Hippocampal formation (tissue), 2 donors: ENCODE measurements at regions not wholly inside any gene's neighbourhood (a gene's known extent, or its start where the extent isn't known, plus 50 kb on each side); places are given as distances from the start of the nearest gene placed in this dataset.

Source experiments
- DNase-seq, 2 donors: peaks; one replicate each; lab custom pipeline; 2025; lab: John Stamatoyannopoulos, UW

GRCh38 chr6:95071464-95071863, 505.9 kb upstream of the MANEA start:
- no peak for DNase-seq

- no peak for DNase-seq
Observed at GRCh38 chr6:95078457-95078856, 498.9 kb upstream of the MANEA start.

DNA sequence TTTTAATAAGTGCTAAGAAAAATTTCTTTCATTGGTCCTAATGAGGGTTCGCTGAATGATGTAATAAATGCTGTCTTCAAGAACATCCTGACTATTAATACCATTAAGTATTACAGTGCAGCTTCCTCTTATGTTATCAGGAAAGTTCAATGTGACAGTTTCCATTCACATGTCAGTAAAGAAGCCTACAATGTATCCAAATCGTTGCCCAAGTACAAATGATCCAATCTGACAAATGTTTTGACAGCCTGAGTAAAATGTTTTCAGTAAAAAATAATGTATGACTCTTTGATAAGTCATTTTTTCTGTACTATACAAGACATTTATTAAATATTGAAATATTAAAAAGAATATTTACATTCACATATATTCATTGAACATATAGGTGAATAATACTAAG, 496.1 kb upstream of the MANEA start:
- DNase-seq: no peak

- no peak for DNase-seq
Observed at GRCh38 chr6:95081949-95082348, 495.4 kb upstream of the MANEA start.

DNA sequence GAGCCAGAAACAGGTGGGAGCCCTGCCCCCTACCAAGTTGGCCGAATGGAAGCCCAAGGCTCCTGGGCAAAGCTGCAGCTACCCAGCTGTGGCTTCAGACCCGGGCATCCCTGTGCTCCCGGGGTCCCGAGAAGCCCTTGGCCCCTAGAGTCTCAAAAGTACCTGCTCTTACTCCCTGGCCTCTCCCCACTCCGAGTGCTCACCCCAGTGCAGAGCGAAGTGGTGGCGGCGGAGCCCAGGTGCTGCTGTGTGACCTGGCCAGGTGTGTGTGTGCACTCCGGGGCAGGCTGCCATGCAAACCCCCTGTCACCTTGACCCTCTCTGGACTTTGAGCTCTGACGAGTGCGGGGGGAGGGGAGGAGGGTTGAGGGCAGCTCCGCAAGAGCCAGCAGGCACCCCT, 493.8 kb upstream of the MANEA start:
- DNase-seq: no peak

GRCh38 chr6:95084867-95085266, 492.5 kb upstream of the MANEA start:
- DNase-seq: no peak

GRCh38 chr6:95087394-95088097, 489.8 kb upstream of the MANEA start:
- peak in 1 of 2 donors; percentile 55 for DNase-seq

- DNase-seq: peak in 1 of 2 donors; percentile 72
Observed at GRCh38 chr6:95091823-95092436, 485.4 kb upstream of the MANEA start.

DNA sequence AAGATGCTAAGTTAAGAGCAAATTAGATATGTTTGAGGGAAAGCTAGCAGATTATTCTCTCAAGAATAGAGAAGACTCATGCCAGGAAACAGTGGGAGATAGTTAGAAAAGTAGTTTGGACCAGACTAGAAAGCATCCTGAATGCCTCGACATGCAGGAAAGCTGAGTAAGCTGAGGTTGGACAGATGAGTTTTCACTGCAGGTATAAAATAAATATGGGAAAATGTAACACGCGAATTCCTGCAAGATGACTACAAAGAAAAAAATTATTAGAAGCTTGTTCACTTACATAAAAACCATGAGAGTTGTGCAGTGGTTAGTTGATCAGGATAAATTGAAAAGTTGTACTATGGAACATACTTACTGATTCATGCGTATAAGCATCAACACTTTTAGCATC, 484.2 kb upstream of the MANEA start:
- DNase-seq: no peak

GRCh38 chr6:95094751-95095663, 482.3 kb upstream of the MANEA start:
- no peak for DNase-seq

DNA sequence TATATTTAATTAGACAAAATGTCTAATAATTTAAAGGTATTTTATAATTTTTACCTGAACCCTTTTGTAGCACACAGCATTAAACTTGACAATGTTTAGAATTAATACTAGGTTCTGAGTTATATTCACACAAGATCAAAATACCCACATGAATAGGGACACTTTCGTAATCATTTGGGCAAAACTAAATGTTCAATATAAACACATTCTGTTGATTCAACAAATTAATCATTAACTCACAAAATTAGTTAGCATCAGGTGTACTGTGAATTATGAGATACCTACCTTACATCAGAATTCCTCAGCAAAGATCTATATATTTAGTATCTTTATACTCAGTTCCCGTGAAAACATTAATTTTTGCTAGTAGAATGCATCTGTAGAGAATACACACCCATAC, 481.5 kb upstream of the MANEA start:
- no peak for DNase-seq

- no peak for DNase-seq
Observed at GRCh38 chr6:95099410-95099809, 477.9 kb upstream of the MANEA start.

- DNase-seq: no peak
Observed at GRCh38 chr6:95109212-95109611, 468.1 kb upstream of the MANEA start.

GRCh38 chr6:95110767-95111166, 466.6 kb upstream of the MANEA start:
- DNase-seq: no peak

DNA sequence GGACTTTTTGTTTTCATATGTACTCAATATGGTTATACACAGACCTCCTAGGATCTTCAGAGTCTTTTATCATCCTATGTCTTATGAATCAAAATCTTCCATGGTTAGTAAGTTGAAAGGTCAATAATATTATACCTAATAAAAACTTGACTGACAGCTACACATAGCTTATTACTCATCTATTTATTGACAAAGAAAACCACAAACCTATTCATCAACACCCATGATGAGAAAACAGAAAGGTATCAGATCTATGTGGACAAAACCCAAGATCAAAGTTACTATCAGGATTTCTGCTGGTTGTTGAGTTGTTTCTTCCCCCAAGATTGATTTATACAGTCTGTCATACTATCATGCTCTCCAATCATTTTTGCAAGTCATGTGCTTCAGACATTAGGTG, 460.1 kb upstream of the MANEA start:
- no peak for DNase-seq

DNA sequence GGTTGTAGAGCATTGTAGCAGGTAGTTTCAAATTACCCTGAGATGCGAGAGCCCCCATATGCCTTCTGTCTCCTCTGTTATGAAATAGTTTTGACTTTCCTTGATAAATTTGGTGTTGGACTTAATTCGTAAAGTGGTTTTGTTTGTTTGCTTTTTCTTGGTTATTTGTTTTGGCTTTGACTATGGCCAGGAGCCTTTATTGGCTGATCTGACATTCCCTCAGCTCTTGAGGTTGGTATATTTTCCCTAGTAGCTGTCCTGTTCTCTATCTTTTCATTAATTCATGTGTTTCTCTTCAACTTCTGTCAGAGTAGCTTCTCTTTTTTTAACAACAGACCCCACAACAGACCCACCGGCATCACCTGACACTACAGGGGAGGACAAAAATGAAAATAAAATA, 457.4 kb upstream of the MANEA start:
- DNase-seq: no peak

DNA sequence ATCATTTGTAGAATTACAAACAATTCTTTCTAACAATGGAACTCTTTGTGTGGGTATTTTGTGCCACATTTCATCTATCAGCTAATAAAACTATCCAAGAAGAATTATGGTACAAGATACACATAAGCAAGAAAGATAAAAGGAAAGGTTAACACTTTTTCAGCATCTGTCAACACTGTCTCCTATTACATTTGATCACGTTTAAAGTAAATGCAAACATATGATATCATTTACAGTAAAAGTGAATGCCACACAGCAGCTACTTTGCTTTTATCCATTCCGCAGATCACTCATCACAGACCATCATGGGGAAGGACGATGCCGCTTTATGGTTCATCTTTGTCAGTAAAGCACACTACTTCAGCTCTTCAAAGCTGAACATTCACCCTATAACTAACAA, 456.4 kb upstream of the MANEA start:
- no peak for DNase-seq

DNA sequence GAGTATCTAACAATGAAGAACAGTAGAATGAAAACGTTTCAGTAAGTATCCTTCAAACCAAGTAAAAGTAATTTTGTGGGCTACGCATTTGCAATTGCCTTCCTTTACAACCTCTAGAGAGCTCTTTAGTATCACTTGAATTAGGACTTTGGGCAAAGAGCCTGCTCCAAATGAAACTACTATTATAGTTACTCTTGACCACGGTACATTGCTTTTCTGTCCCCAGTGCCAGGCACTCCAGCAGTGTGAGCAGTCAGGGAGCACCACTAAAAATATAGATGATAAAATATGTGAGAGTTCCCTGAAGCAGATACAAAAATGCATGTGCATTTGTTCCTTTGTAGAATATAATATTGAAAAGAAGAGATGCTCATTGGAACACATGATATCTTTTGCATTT, 450.1 kb upstream of the MANEA start:
- no peak for DNase-seq

GRCh38 chr6:95128439-95128838, 448.9 kb upstream of the MANEA start:
- DNase-seq: no peak

DNA sequence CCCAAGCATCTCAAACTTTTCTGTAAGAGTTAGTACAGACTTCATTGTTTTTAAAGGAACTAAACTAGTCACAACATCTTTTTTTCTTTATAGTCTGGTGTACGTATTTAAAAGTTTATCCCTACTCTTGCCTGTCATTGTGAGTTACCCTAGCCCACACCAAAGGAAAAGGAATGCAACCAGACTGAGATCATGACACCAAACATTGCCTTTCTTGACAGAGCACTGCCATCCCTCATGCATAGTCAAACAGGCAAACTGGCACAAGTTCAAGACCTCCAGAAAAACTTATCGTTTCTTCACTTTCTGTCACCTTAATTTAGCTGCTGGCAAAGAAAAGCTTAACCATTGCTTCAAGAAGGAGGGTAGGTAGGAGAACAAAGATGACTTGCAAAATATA, 448.4 kb upstream of the MANEA start:
- no peak for DNase-seq

- no peak for DNase-seq
Observed at GRCh38 chr6:95133578-95133977, 443.8 kb upstream of the MANEA start.

- DNase-seq: no peak
Observed at GRCh38 chr6:95135182-95135581, 442.2 kb upstream of the MANEA start.

DNA sequence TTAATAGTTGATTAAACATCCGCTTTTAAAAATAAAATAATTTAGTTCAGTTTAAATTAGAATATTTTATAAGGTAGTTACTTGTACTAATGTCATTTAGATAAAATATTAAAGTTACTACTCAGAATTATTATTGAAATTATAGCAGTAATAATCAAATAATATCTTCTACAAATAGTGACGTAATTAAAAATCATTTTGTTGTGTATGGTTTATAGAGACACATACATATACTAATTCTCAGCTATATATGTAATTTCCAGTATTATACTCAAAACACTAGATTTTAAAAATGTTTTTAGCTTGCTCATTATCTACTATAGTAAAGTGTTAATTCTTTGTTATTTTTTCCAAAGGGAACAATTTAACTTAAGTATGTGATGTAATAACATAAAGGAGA, 435.2 kb upstream of the MANEA start:
- no peak for DNase-seq
